ENCODE measurements at regions not wholly inside any gene's neighbourhood (a gene's known extent, or its start where the extent isn't known, plus 50 kb on each side); places are given as distances from the start of the nearest gene placed in this dataset.

DNA sequence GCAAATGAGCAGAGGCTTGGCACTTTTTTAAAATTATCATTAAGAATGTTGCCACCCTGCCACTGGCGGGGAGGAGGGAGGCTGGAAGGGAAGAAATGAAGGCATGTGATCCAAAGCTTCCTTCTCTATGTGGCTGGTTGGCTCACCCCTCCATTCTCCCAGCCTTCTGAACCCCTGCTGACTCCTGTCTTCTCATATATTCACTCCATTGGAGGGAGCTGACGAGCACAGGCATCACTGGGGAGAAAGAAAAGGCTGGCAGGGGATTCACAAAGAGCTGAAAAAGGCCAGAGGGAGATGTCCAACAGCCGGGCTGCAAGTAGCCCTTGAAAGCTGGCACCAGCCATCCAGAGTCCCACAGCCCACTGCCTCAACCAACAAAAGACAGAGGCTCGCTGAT lies 495.6 kb downstream of the BCOR start:
- no peak for TF ChIP-seq CTCF (IDR thresholded peaks at IDR 0.05; ENCODE audit: insufficient read depth, low read length, poor library complexity, severe bottlenecking)
- no peak for TF ChIP-seq EZH2phosphoT487 (conservative IDR thresholded peaks at IDR 0.05; ENCODE audit: low read length)
